NCI-H510A treated with DMSO at 0.1 percent for 48 hours (cell line): ENCODE measurements at regions not wholly inside any gene's neighbourhood (a gene's known extent, or its start where the extent isn't known, plus 50 kb on each side); places are given as distances from the start of the nearest gene placed in this dataset.
A peak's percentile ranks its signal among the peaks of the same experiment; 100 is the strongest.

Experiments used
- DNase-seq: peaks from one replicate; lab custom pipeline; 2025; lab: John Stamatoyannopoulos, UW

DNA sequence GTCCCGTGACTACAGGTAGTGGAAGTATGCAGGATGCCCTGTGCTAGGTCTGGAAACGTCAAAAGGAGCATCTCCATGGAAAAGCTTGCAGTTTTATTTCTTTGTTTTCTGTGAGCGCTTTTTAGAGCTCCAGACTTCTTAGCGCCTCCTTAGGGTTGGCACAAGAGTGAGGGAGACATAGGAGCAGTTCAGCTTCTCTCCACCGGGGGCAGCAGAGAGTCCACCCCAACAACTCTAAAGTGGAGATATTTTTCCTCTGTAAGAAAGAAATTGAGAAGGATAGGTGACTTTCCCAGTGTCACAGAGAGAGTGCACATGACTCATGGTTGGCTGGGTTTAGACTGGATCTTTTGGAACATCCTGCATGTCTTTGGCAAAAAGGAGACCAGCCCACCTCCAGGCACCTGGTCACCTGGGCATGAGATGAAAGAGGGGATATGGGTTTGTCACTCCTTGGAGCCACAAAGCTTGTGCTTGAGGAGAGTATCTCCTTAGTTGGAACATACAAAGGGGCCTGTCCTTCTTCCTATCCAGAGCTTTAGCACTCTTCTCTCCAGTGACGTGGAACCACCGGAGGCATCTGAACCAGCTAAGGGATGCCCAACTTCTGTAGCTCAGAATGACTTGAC lies 637.7 kb downstream of the SEMA5A start:
- DNase-seq: no peak

- DNase-seq: no peak
These were observed 633.8 kb downstream of the SEMA5A start for GRCh38 chr5:8912106-8912505.

DNA sequence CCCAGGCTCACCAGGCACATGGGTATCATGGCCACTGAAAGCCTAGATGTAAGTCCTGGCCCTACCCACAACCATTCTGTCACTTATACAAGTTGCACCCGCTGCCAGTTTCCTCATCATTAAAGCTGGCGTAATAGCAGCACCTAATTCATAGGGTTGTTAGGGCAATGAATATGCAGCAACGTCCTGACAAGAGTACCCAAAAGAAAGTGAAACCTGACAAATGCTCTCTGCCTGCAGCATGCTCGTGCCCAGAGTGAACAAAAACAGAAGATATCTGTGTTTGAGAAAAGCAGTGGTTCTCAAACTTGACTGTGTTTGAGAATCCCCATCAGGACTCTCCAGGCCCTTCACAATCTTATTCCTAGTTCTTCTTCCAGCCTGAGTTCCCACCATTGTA lies 632.4 kb downstream of the SEMA5A start:
- DNase-seq: no peak

GRCh38 chr5:8919096-8919495 lies 626.8 kb downstream of the SEMA5A start:
- DNase-seq: no peak

DNA sequence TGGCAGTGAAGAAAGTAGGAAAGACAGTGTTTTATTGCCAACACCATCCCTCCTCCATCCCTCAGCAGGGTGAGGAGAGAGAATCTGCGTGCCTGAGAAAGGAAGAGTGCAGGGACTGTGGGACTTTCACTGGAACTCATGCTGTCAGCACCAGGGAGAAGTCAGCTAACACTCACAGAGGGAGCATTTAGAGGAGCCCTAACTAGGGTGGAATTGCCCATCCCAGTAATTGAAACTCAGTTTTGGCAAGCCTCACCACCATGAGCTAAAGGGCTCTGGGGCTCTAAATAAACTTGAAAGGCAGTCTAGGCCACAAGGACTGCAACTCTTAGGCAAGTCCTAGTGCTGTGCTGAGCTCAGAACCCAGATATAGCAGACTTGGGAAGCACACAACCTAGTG lies 622.3 kb downstream of the SEMA5A start:
- no peak for DNase-seq

- DNase-seq: peak; percentile 62
These were observed 621.7 kb downstream of the SEMA5A start for GRCh38 chr5:8924054-8924793.

DNA sequence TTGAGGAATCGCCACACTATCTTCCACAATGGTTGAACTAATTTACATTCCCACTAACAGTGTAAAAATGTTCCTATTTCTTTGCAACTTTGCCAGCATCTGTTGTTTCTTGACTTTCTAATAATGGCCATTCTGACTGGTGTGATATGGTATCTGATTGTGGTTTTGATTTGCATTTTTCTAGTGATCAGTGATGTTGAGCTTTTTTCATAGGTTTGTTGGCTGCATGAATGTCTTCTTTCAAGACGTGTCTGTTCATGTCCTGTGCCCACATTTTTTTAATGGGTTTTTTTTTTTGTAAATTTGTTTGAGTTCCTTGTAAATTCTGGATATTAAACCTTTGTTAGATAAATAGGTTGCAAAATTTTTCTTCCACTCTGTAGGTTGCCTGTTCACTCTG lies 615.9 kb downstream of the SEMA5A start:
- DNase-seq: no peak

GRCh38 chr5:8934455-8934854 lies 611.4 kb downstream of the SEMA5A start:
- no peak for DNase-seq

- no peak for DNase-seq
These were observed 604.9 kb downstream of the SEMA5A start for GRCh38 chr5:8940934-8941333.

DNA sequence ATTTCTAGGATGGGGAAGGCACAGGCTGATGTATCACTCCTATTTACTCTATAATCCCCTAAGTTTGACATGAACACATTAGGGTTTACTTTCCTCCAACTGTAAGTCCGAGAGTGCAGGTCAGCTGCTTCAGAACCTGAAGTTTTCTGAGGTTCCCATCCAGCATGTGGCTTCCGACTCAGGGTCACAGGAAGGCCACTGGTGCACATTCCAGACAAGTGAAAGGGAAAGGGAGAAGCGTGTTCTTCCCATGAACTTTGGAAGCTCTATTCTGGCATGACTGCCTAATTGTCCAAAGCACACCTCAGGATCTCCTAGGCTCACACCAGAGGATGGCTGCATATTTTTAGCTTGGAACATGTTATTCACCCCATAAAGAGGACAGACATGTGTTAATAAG lies 602.6 kb downstream of the SEMA5A start:
- DNase-seq: no peak

- DNase-seq: no peak
These were observed 601.9 kb downstream of the SEMA5A start for GRCh38 chr5:8944005-8944404.

DNA sequence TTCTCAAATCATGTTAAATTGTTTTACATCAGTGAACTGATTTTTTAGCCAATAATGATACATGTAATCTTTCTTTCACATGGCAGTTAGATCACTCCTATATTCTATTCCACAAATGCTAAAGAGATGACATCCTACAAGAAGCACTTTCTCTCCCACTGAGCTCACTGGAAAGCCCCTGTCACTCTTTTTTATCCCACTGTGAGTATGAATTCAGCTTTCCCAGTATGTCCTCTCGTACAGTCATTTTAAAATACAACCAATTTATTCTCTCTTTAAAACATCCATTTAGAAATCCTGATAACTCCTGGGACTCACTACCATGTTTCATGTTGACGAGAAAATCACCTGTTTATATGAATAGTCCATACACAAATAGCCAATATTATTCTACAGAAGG lies 599.9 kb downstream of the SEMA5A start:
- DNase-seq: no peak

- no peak for DNase-seq
These were observed 596.0 kb downstream of the SEMA5A start for GRCh38 chr5:8949908-8950307.

DNA sequence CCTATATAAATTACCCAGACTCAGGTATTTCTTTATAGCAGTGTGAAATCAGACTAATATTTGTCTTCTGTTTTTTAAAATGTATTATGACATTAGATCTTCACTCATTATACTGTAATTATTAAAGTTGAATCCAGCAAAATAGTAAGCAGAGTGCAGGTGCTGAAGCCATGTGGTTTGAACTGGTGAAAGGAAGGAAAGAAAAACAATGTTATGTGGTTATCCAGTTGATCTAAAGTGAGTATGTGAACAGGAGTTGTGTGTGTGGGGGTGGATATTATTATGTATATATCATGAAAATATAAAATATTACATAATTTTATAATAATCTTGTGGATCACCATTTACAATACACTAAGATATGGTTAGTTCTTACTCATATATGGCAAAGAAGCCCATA lies 593.7 kb downstream of the SEMA5A start:
- DNase-seq: no peak

DNA sequence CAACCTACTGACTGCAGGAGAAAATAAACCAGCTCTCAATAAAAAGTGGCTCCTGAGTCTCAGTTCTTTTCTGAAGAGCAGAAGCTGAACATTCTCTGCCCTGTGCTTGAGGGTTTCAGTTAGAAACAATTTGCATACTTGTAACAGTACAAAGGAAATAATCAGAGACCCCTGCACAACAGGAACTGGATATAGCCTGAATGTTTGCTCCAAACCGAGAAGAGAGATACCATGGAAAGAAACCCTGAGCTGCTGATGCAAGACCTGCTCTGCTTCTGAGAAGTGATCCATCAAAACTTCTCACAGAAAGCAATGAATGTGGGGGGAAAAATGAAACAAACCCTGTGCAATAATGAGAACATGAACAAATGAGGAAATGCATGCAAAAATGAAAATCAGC lies 592.9 kb downstream of the SEMA5A start:
- DNase-seq: no peak

- DNase-seq: no peak
These were observed 591.9 kb downstream of the SEMA5A start for GRCh38 chr5:8953911-8954438.

- no peak for DNase-seq
These were observed 591.1 kb downstream of the SEMA5A start for GRCh38 chr5:8954801-8955200.

- DNase-seq: no peak
These were observed 589.2 kb downstream of the SEMA5A start for GRCh38 chr5:8956659-8957058.

- no peak for DNase-seq
These were observed 587.3 kb downstream of the SEMA5A start for GRCh38 chr5:8958602-8959001.

DNA sequence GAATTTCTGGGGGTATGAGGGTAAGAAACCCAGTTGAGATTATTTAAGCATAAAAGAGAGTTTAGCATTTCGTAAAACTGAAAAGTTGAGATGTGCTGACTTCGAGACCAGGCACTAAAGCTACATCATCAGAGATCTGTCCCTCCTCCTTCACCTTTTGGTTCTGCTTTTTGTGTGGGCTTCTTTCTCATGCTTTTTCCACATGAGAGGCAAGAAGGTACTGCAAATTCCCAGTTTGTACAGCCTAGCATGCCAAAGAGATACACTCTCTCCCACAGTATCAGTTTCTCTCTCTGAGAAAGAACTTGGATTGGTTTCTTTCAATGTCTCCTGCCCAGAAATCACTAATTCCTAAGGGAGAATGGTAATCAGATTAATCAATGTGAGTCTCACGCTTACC lies 584.7 kb downstream of the SEMA5A start:
- DNase-seq: no peak

- DNase-seq: no peak
These were observed 583.9 kb downstream of the SEMA5A start for GRCh38 chr5:8961956-8962355.

- DNase-seq: no peak
These were observed 564.9 kb downstream of the SEMA5A start for GRCh38 chr5:8981016-8981415.

GRCh38 chr5:8981496-8981895 lies 564.4 kb downstream of the SEMA5A start:
- no peak for DNase-seq

GRCh38 chr5:8984386-8984785 lies 561.5 kb downstream of the SEMA5A start:
- no peak for DNase-seq
